SKM-1 treated with dmso at 0.1 percent for 144 hours (cell line): ENCODE measurements at regions not wholly inside any gene's neighbourhood (a gene's known extent, or its start where the extent isn't known, plus 50 kb on each side); places are given as distances from the start of the nearest gene placed in this dataset.
A peak's percentile ranks its signal among the peaks of the same experiment; 100 is the strongest.

Experiments
- DNase-seq: peaks from one replicate; lab custom pipeline; 2025; ENCODE audit not compliant: unreplicated experiment; lab: John Stamatoyannopoulos, UW

- no peak for DNase-seq
Measured at GRCh38 chr15:35724626-35725025, 178.7 kb upstream of the DPH6 start.

GRCh38 chr15:35725353-35725752 lies 179.4 kb upstream of the DPH6 start:
- DNase-seq = no peak

GRCh38 chr15:35727627-35728026 lies 181.7 kb upstream of the DPH6 start:
- DNase-seq = no peak

- DNase-seq = no peak
Measured at GRCh38 chr15:35728219-35728940, 182.4 kb upstream of the DPH6 start.

- DNase-seq = no peak
Measured at GRCh38 chr15:35736150-35736549, 190.2 kb upstream of the DPH6 start.

GRCh38 chr15:35737441-35737840 lies 191.5 kb upstream of the DPH6 start:
- no peak for DNase-seq

- no peak for DNase-seq
Measured at GRCh38 chr15:35738370-35738769, 192.4 kb upstream of the DPH6 start.

- DNase-seq = no peak
Measured at GRCh38 chr15:35740761-35741160, 194.8 kb upstream of the DPH6 start.

GRCh38 chr15:35741395-35741794 lies 195.4 kb upstream of the DPH6 start:
- no peak for DNase-seq

- no peak for DNase-seq
Measured at GRCh38 chr15:35741881-35742280, 195.9 kb upstream of the DPH6 start.

GRCh38 chr15:35743321-35743720 lies 197.4 kb upstream of the DPH6 start:
- DNase-seq = no peak

GRCh38 chr15:35746121-35746520 lies 200.2 kb upstream of the DPH6 start:
- no peak for DNase-seq

GRCh38 chr15:35748105-35748504 lies 202.1 kb upstream of the DPH6 start:
- no peak for DNase-seq

GRCh38 chr15:35750051-35750450 lies 204.1 kb upstream of the DPH6 start:
- no peak for DNase-seq

- DNase-seq = peak; percentile 46
Measured at GRCh38 chr15:35751413-35752133, 205.6 kb upstream of the DPH6 start.

- no peak for DNase-seq
Measured at GRCh38 chr15:35752134-35752466, 206.1 kb upstream of the DPH6 start.

GRCh38 chr15:35753486-35753885 lies 207.5 kb upstream of the DPH6 start:
- no peak for DNase-seq

GRCh38 chr15:35755237-35755802 lies 209.4 kb upstream of the DPH6 start:
- DNase-seq = no peak

GRCh38 chr15:35756623-35757022 lies 210.7 kb upstream of the DPH6 start:
- no peak for DNase-seq

- DNase-seq = no peak
Measured at GRCh38 chr15:35757361-35757760, 211.4 kb upstream of the DPH6 start.

GRCh38 chr15:35757765-35758164 lies 211.8 kb upstream of the DPH6 start:
- no peak for DNase-seq
